WTC11 (cell line): ENCODE measurements at regions not wholly inside any gene's neighbourhood (a gene's known extent, or its start where the extent isn't known, plus 50 kb on each side); places are given as distances from the start of the nearest gene placed in this dataset.

ENCODE experiments used
- FOXJ3 ChIP-seq: sonication (generic); formaldehyde crosslinking; IDR thresholded peaks from 2 replicates; pipeline ENCODE4 v1.9.0; 2021; ENCODE audit warnings: missing genetic modification reagents, mild to moderate bottlenecking, borderline replicate concordance
- ZBTB21 ChIP-seq: sonication (generic); formaldehyde crosslinking; IDR thresholded peaks from 2 replicates; pipeline ENCODE4 v1.8.1; 2023; ENCODE audit warnings: mild to moderate bottlenecking, missing genetic modification reagents, borderline replicate concordance
- ZNF219 ChIP-seq: sonication (generic); formaldehyde crosslinking; IDR thresholded peaks from 2 replicates; pipeline ENCODE4 v1.8.0; 2023; ENCODE audit warnings: missing genetic modification reagents, mild to moderate bottlenecking, borderline replicate concordance
- TF ChIP-seq, protein P1 (sequence below): fragments of 200-600 bp; IDR thresholded peaks from 2 replicates; pipeline ENCODE4 v1.8.0; 2022; ENCODE audit warnings: antibody characterized with exemption

DNA sequence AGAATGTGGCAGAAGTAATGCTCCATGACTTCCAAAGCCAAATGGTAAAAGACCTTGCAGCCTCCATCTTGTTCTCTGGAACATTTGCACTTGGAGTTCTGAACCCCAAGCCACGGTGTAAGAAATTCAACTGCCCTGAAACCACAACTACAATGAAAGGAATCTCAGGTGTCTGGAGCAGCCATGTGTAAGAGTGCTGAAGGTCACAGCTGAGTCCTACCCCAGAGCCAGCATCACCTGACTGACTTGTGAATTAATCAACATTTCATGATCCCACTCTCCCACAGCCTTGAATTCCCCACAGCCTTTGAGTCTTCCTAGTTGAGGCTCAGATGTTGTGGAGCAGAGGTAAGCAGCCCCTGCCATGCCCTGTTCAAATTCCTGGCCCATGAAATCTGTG lies 192.8 kb upstream of the CAMK1G start:
- no peak for TF ChIP-seq ZNF219 (CRISPR knock-in tag)
- TF ChIP-seq, protein P1, sequence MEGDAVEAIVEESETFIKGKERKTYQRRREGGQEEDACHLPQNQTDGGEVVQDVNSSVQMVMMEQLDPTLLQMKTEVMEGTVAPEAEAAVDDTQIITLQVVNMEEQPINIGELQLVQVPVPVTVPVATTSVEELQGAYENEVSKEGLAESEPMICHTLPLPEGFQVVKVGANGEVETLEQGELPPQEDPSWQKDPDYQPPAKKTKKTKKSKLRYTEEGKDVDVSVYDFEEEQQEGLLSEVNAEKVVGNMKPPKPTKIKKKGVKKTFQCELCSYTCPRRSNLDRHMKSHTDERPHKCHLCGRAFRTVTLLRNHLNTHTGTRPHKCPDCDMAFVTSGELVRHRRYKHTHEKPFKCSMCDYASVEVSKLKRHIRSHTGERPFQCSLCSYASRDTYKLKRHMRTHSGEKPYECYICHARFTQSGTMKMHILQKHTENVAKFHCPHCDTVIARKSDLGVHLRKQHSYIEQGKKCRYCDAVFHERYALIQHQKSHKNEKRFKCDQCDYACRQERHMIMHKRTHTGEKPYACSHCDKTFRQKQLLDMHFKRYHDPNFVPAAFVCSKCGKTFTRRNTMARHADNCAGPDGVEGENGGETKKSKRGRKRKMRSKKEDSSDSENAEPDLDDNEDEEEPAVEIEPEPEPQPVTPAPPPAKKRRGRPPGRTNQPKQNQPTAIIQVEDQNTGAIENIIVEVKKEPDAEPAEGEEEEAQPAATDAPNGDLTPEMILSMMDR = no peak
- no peak for TF ChIP-seq ZBTB21 (CRISPR knock-in tag)
- TF ChIP-seq FOXJ3 (CRISPR knock-in tag) = no peak
